ENCODE measurements at regions not wholly inside any gene's neighbourhood (a gene's known extent, or its start where the extent isn't known, plus 50 kb on each side); places are given as distances from the start of the nearest gene placed in this dataset.

DNA sequence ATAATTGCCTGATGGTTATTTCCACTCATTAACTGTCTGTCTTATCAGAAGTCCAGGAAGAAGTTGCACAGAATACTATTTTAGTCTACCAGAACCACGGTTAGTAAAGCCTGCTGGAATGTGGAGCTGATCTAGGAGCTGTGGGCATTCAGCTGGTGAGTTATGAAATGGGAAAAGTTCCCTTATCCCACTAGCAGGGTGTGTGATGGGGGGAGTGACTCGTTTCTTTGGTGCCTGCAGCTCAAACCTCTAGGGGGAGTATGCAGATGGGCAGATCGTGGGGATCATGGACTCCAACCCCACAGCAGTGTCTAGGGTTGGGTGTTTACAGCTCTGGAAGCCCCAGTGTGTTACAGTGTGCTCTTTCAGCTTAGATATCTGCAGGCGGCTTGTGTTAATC, 305.7 kb upstream of the BOD1L1 start:
- TF ChIP-seq, protein P1, sequence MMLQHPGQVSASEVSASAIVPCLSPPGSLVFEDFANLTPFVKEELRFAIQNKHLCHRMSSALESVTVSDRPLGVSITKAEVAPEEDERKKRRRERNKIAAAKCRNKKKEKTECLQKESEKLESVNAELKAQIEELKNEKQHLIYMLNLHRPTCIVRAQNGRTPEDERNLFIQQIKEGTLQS (IDR thresholded peaks at IDR 0.05): no peak
- TF ChIP-seq HNF4A (conservative IDR thresholded peaks at IDR 0.05): no peak
- TF ChIP-seq, protein P2, sequence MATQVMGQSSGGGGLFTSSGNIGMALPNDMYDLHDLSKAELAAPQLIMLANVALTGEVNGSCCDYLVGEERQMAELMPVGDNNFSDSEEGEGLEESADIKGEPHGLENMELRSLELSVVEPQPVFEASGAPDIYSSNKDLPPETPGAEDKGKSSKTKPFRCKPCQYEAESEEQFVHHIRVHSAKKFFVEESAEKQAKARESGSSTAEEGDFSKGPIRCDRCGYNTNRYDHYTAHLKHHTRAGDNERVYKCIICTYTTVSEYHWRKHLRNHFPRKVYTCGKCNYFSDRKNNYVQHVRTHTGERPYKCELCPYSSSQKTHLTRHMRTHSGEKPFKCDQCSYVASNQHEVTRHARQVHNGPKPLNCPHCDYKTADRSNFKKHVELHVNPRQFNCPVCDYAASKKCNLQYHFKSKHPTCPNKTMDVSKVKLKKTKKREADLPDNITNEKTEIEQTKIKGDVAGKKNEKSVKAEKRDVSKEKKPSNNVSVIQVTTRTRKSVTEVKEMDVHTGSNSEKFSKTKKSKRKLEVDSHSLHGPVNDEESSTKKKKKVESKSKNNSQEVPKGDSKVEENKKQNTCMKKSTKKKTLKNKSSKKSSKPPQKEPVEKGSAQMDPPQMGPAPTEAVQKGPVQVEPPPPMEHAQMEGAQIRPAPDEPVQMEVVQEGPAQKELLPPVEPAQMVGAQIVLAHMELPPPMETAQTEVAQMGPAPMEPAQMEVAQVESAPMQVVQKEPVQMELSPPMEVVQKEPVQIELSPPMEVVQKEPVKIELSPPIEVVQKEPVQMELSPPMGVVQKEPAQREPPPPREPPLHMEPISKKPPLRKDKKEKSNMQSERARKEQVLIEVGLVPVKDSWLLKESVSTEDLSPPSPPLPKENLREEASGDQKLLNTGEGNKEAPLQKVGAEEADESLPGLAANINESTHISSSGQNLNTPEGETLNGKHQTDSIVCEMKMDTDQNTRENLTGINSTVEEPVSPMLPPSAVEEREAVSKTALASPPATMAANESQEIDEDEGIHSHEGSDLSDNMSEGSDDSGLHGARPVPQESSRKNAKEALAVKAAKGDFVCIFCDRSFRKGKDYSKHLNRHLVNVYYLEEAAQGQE (IDR thresholded peaks at IDR 0.05): no peak
- TF ChIP-seq GABPA (IDR thresholded peaks at IDR 0.05 in 1 of 2, conservative IDR thresholded peaks at IDR 0.05 in 1 of 2): no peak
- no peak for TF ChIP-seq EGR1 (IDR thresholded peaks at IDR 0.05; ENCODE audit: low read depth in 2 of 2)
- TF ChIP-seq FOXA2 (IDR thresholded peaks at IDR 0.05): no peak
- no peak for TF ChIP-seq RXRA (IDR thresholded peaks at IDR 0.05)
- no peak for TF ChIP-seq YY1 (IDR thresholded peaks at IDR 0.05)
- WGBS: 73% methylated on average over 4 of the region's 4 CpGs

DNA sequence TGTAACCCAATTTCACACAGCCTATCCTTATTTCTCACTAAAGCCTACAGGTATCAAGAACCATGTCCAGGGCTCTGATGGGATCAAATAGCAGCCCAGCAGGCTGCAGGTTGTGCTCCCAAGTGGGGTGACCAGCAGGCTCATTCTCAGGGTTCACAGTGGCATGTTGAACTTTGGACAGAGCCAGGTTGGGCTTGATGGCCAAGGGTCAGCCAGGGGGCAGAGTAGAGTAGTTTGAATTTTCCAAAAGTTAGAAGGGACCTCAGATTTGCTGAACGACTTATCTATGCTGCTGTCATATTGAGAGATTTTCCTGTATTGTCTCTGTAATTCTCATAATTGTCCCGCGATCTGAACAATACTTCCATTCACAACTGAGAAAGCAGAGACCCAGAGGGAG, 310.8 kb upstream of the BOD1L1 start:
- Histone ChIP-seq H3K36me3 (ENCODE audit: control insufficient read depth in 4 of 4, insufficient read depth in 3 of 4, low read depth in 1 of 4, low read length in 3 of 4) (no peaks in the 10 kb centered on the region), H3K9ac (ENCODE audit: low read depth in 1 of 2, low read length in 2 of 2) (no peak overlapping the region), H3K4me3 (ENCODE audit: low read depth in 1 of 3, low read length in 3 of 3) (no peak overlapping the region), H3K9me3 (ENCODE audit: control insufficient read depth in 4 of 4, low read length in 3 of 4) (no peaks in the 10 kb centered on the region), H3K27me3 (ENCODE audit: control insufficient read depth in 4 of 4, insufficient read depth in 4 of 4, low read length in 3 of 4) (no peaks in the 10 kb centered on the region), H3K27ac (ENCODE audit: low read depth in 1 of 2, low read length in 2 of 2) (no peak overlapping the region), H3K4me1 (ENCODE audit: control insufficient read depth in 4 of 4, insufficient read depth in 4 of 4, low read length in 3 of 4) (no peaks in the 10 kb centered on the region)
- no peak for TF ChIP-seq YY1 (IDR thresholded peaks at IDR 0.05)
- peak in 1 of 2 donors; percentile 42 for TF ChIP-seq HNF4A (conservative IDR thresholded peaks at IDR 0.05)
- TF ChIP-seq RAD21 (IDR thresholded peaks at IDR 0.05): peak in 1 of 2 donors; percentile 8
- TF ChIP-seq JUND (IDR thresholded peaks at IDR 0.05): no peak
- DNase-seq (ENCODE audit: low spot score): no peak
- WGBS: 87% methylated on average over 3 of the region's 3 CpGs

More for the DNA sequence above, 305.7 kb upstream of the BOD1L1 start:
- no peaks in the 10 kb centered on the region for H3K4me1 ChIP-seq (ENCODE audit: control insufficient read depth in 4 of 4, insufficient read depth in 4 of 4, low read length in 3 of 4)
- no peak overlapping the region for H3K4me3 ChIP-seq (ENCODE audit: low read depth in 1 of 3, low read length in 3 of 3)
- no peak overlapping the region for H3K27ac ChIP-seq (ENCODE audit: low read depth in 1 of 2, low read length in 2 of 2)
- DNase-seq (ENCODE audit: low spot score): no peak
- no peaks in the 10 kb centered on the region for H3K36me3 ChIP-seq (ENCODE audit: control insufficient read depth in 4 of 4, insufficient read depth in 3 of 4, low read depth in 1 of 4, low read length in 3 of 4)
- no peak overlapping the region for H3K9ac ChIP-seq (ENCODE audit: low read depth in 1 of 2, low read length in 2 of 2)
- no peaks in the 10 kb centered on the region for H3K27me3 ChIP-seq (ENCODE audit: control insufficient read depth in 4 of 4, insufficient read depth in 4 of 4, low read length in 3 of 4)
- H3K9me3 ChIP-seq (ENCODE audit: control insufficient read depth in 4 of 4, low read length in 3 of 4): no peaks in the 10 kb centered on the region

DNA sequence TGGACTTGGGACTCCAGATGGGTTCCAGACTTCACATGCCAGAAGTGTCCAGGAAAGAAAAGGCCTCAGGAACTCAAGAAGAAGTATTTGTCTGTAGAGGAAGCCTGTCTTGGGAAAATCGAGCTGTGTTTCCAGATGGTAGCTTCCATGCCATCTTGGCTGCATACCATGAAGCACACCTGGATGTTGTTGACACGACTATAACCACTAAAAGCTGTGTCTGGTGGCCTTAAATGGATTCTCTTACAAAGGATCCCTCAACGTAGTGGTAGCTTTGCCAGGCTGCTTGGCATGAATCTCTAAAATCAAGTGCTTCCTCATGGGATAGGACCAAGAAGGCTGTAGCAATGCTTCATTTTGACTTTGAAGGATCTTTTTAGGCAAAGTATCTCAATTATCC, 313.4 kb upstream of the BOD1L1 start:
- WGBS: 83% methylated on average over 3 of the region's 3 CpGs
- Histone ChIP-seq H3K4me1 (ENCODE audit: control insufficient read depth in 4 of 4, insufficient read depth in 4 of 4, low read length in 3 of 4) (no peaks in the 10 kb centered on the region), H3K4me3 (ENCODE audit: low read depth in 1 of 3, low read length in 3 of 3) (no peak overlapping the region), H3K27me3 (ENCODE audit: control insufficient read depth in 4 of 4, insufficient read depth in 4 of 4, low read length in 3 of 4) (no peaks in the 10 kb centered on the region), H3K36me3 (ENCODE audit: control insufficient read depth in 4 of 4, insufficient read depth in 3 of 4, low read depth in 1 of 4, low read length in 3 of 4) (no peaks in the 10 kb centered on the region), H3K27ac (ENCODE audit: low read depth in 1 of 2, low read length in 2 of 2) (no peak overlapping the region), H3K9me3 (ENCODE audit: control insufficient read depth in 4 of 4, low read length in 3 of 4) (no peaks in the 10 kb centered on the region), H3K9ac (ENCODE audit: low read depth in 1 of 2, low read length in 2 of 2) (no peak overlapping the region)
- no peak for DNase-seq (ENCODE audit: low spot score)
- TF ChIP-seq, protein P3, sequence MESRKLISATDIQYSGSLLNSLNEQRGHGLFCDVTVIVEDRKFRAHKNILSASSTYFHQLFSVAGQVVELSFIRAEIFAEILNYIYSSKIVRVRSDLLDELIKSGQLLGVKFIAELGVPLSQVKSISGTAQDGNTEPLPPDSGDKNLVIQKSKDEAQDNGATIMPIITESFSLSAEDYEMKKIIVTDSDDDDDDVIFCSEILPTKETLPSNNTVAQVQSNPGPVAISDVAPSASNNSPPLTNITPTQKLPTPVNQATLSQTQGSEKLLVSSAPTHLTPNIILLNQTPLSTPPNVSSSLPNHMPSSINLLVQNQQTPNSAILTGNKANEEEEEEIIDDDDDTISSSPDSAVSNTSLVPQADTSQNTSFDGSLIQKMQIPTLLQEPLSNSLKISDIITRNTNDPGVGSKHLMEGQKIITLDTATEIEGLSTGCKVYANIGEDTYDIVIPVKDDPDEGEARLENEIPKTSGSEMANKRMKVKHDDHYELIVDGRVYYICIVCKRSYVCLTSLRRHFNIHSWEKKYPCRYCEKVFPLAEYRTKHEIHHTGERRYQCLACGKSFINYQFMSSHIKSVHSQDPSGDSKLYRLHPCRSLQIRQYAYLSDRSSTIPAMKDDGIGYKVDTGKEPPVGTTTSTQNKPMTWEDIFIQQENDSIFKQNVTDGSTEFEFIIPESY (IDR thresholded peaks at IDR 0.05): no peak
- no peak for TF ChIP-seq HNF4A (conservative IDR thresholded peaks at IDR 0.05)
- TF ChIP-seq FOXA1 (IDR thresholded peaks at IDR 0.05): no peak
- no peak for TF ChIP-seq SP1 (IDR thresholded peaks at IDR 0.05)
- TF ChIP-seq EGR1 (IDR thresholded peaks at IDR 0.05; ENCODE audit: low read depth in 2 of 2): no peak
- no peak for TF ChIP-seq RXRA (IDR thresholded peaks at IDR 0.05)
- TF ChIP-seq, protein P2 (IDR thresholded peaks at IDR 0.05): no peak
- TF ChIP-seq YY1 (IDR thresholded peaks at IDR 0.05): no peak
- TF ChIP-seq RAD21 (IDR thresholded peaks at IDR 0.05): no peak
- no peak for TF ChIP-seq NR2F2 (IDR thresholded peaks at IDR 0.05)
- TF ChIP-seq, protein P4, sequence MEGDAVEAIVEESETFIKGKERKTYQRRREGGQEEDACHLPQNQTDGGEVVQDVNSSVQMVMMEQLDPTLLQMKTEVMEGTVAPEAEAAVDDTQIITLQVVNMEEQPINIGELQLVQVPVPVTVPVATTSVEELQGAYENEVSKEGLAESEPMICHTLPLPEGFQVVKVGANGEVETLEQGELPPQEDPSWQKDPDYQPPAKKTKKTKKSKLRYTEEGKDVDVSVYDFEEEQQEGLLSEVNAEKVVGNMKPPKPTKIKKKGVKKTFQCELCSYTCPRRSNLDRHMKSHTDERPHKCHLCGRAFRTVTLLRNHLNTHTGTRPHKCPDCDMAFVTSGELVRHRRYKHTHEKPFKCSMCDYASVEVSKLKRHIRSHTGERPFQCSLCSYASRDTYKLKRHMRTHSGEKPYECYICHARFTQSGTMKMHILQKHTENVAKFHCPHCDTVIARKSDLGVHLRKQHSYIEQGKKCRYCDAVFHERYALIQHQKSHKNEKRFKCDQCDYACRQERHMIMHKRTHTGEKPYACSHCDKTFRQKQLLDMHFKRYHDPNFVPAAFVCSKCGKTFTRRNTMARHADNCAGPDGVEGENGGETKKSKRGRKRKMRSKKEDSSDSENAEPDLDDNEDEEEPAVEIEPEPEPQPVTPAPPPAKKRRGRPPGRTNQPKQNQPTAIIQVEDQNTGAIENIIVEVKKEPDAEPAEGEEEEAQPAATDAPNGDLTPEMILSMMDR (IDR thresholded peaks at IDR 0.05; ENCODE audit: low read depth, low read length, missing input control): no peak
- TF ChIP-seq, protein P1 (IDR thresholded peaks at IDR 0.05): no peak
- TF ChIP-seq GABPA (IDR thresholded peaks at IDR 0.05 in 1 of 2, conservative IDR thresholded peaks at IDR 0.05 in 1 of 2): no peak
- TF ChIP-seq FOXA2 (IDR thresholded peaks at IDR 0.05): no peak
- no peak for TF ChIP-seq HNF4G (IDR thresholded peaks at IDR 0.05)

All from liver (tissue), 8 donors.